ENCODE measurements at regions not wholly inside any gene's neighbourhood (a gene's known extent, or its start where the extent isn't known, plus 50 kb on each side); places are given as distances from the start of the nearest gene placed in this dataset.

- TF ChIP-seq, protein P1, sequence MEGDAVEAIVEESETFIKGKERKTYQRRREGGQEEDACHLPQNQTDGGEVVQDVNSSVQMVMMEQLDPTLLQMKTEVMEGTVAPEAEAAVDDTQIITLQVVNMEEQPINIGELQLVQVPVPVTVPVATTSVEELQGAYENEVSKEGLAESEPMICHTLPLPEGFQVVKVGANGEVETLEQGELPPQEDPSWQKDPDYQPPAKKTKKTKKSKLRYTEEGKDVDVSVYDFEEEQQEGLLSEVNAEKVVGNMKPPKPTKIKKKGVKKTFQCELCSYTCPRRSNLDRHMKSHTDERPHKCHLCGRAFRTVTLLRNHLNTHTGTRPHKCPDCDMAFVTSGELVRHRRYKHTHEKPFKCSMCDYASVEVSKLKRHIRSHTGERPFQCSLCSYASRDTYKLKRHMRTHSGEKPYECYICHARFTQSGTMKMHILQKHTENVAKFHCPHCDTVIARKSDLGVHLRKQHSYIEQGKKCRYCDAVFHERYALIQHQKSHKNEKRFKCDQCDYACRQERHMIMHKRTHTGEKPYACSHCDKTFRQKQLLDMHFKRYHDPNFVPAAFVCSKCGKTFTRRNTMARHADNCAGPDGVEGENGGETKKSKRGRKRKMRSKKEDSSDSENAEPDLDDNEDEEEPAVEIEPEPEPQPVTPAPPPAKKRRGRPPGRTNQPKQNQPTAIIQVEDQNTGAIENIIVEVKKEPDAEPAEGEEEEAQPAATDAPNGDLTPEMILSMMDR (IDR thresholded peaks at IDR 0.05; ENCODE audit: insufficient read depth, low read length): no peak
- TF ChIP-seq POLR2AphosphoS5 (IDR thresholded peaks at IDR 0.05; ENCODE audit: low read depth): no peak
- no peak for TF ChIP-seq GABPA (IDR thresholded peaks at IDR 0.05; ENCODE audit: low read depth)
- no peak for TF ChIP-seq REST (IDR thresholded peaks at IDR 0.05; ENCODE audit: insufficient replicate concordance, low read depth)
- no peak for TF ChIP-seq SPI1 (IDR thresholded peaks at IDR 0.05; ENCODE audit: borderline replicate concordance, low read depth)
These were observed 1089.8 kb downstream of the FAT4 start for GRCh38 chr4:126404549-126404948.

Measured in HL-60 (cell line).